HepG2 (cell line): ENCODE measurements at regions not wholly inside any gene's neighbourhood (a gene's known extent, or its start where the extent isn't known, plus 50 kb on each side); places are given as distances from the start of the nearest gene placed in this dataset.
A peak's percentile ranks its signal among the peaks of the same experiment; 100 is the strongest.

Experiments used
- ATAC-seq: fragments of 200-7000 bp; cut with Tn5 transposase; 3 replicates; pipeline ENCODE4 v1.9.1; 2020; ENCODE audit warnings: mild to moderate bottlenecking, moderate library complexity
- BruUV-seq: library from RNA; stranded (reverse); fragments of 400-500 nt; replicated peaks from 2 replicates; lab custom pipeline; 2021; lab: Mats Ljungman, UMichigan
- CTCF ChIA-PET: fragments of 300-600 bp; formaldehyde crosslinking; extraction: SDS; loops from one replicate; lab custom pipeline; 2021; ENCODE audit warnings: low total read pairs, inconsistent platforms, low intra/inter-chr PET ratio; lab: Yijun Ruan, JAX
- POLR2A ChIA-PET: fragments of 350-600 bp; sonication (Branson Sonifier 250); formaldehyde crosslinking; loops from one replicate; lab custom pipeline; 2020; ENCODE audit warnings: antibody characterized with exemption, inconsistent platforms; lab: Yijun Ruan, JAX
- DNase-seq: peaks from one replicate; pipeline ENCODE4 v3.0.0-alpha.2; 2015; ENCODE audit warnings: low spot score
- FAIRE-seq: peaks from 3 replicates; lab custom pipeline; 2011; peaks lifted over from hg19 to GRCh38; lab: Jason Lieb, UNC
- H2AFZ ChIP-seq: one replicate; pipeline ENCODE4 v1.6.1; 2011; ENCODE audit warnings: low read length, inconsistent platforms
- H3K27ac ChIP-seq: fragments of 300-600 bp; 3 replicates; pipeline ENCODE4 v1.8.0; 2011; ENCODE audit warnings: mixed run types, mild to moderate bottlenecking, mixed read lengths, low read length, inconsistent platforms; ENCODE audit not compliant: insufficient read depth; ENCODE audit errors: extremely low read length
- H3K27me3 ChIP-seq, 2 experiments: fragments of 200-600 bp in 1 of 2; 2 replicates in 1 of 2; 3 replicates in 1 of 2; pipeline versions ENCODE4 v1.6.0 to v1.8.0; 2011; ENCODE audit warnings: low read length in 2 of 2, mild to moderate bottlenecking in 2 of 2, moderate library complexity in 2 of 2, inconsistent platforms in 1 of 2; ENCODE audit not compliant: insufficient read depth in 2 of 2, control insufficient read depth in 1 of 2
- H3K36me3 ChIP-seq, 2 experiments: fragments of 200-600 bp in 1 of 2; replicated peaks in 1 of 2; 2 replicates in 1 of 2; 3 replicates in 1 of 2; pipeline versions ENCODE4 v1.5.1 to v1.8.0; 2011; ENCODE audit warnings: low read length in 2 of 2, inconsistent platforms in 1 of 2; ENCODE audit not compliant: insufficient read depth in 2 of 2, control insufficient read depth in 1 of 2
- H3K4me1 ChIP-seq: 2 replicates; pipeline ENCODE4 v1.5.1; 2012; ENCODE audit warnings: low read length, inconsistent platforms; ENCODE audit not compliant: insufficient read depth
- H3K4me2 ChIP-seq: 2 replicates; pipeline ENCODE4 v1.6.0; 2011; ENCODE audit warnings: low read depth, low read length, inconsistent platforms
- H3K4me3 ChIP-seq, 3 experiments: fragments of 200-600 bp in 1 of 3; sonication (generic), shearing (Covaris generic) in 1 of 3; replicated peaks in 1 of 3; 2 replicates each; pipeline ENCODE4 v1.5.1; 2011 to 2016; ENCODE audit warnings: low read length in 3 of 3, inconsistent platforms in 2 of 3, low read depth in 2 of 3, mild to moderate bottlenecking in 2 of 3, control low read depth in 1 of 3, mixed read lengths in 1 of 3; ENCODE audit not compliant: insufficient read depth in 1 of 3
- H3K79me2 ChIP-seq: one replicate; pipeline ENCODE4 v1.6.1; 2011; ENCODE audit warnings: low read length, inconsistent platforms; ENCODE audit not compliant: insufficient read depth
- H3K9ac ChIP-seq: 2 replicates; pipeline ENCODE4 v1.6.0; 2011; ENCODE audit warnings: mild to moderate bottlenecking, low read depth, low read length, inconsistent platforms; ENCODE audit not compliant: insufficient read depth
- H3K9me3 ChIP-seq: 2 replicates; pipeline ENCODE4 v1.5.1; 2012; ENCODE audit warnings: mild to moderate bottlenecking, low read length
- H4K20me1 ChIP-seq: 2 replicates; pipeline ENCODE4 v1.6.0; 2011; ENCODE audit warnings: inconsistent platforms, mild to moderate bottlenecking, low read length, moderate library complexity; ENCODE audit not compliant: insufficient read depth
- ZNF274 ChIP-seq: sonication (generic); formaldehyde crosslinking; IDR thresholded peaks from 2 replicates; pipeline ENCODE4 v1.5.1; 2020; ENCODE audit warnings: mild to moderate bottlenecking, missing genetic modification reagents
- ZNF468 ChIP-seq: sonication (generic); formaldehyde crosslinking; IDR thresholded peaks from 2 replicates; pipeline ENCODE4 v1.8.0; 2022; ENCODE audit warnings: mild to moderate bottlenecking, moderate library complexity, missing genetic modification reagents
- WGBS: methylation state at CpG from one replicate; pipeline ENCODE4 v1.1.6; 2017; ENCODE audit warnings: low lambda C conversion rate; 5-methylcytosine and 5-hydroxymethylcytosine counted together
- in situ Hi-C: cut with HindIII; loops from 2 replicates; pipeline ENCODE4 v1.10.0; 2017; ENCODE audit warnings: low pct_unique_long_range_greater_than_20kb; ENCODE audit not compliant: extremely low pct_ligation_motif_present
- intact Hi-C: fragments of 100-400 bp; cut with micrococcal nuclease; formaldehyde crosslinking; loops from one replicate; pipeline ENCODE4 v1.10.0; 2022; ENCODE audit not compliant: unreplicated experiment
- TF ChIP-seq, protein P1 (sequence below): fragments of 450-650 bp; IDR thresholded peaks from 2 replicates; pipeline ENCODE4 v1.6.1; 2016

DNA sequence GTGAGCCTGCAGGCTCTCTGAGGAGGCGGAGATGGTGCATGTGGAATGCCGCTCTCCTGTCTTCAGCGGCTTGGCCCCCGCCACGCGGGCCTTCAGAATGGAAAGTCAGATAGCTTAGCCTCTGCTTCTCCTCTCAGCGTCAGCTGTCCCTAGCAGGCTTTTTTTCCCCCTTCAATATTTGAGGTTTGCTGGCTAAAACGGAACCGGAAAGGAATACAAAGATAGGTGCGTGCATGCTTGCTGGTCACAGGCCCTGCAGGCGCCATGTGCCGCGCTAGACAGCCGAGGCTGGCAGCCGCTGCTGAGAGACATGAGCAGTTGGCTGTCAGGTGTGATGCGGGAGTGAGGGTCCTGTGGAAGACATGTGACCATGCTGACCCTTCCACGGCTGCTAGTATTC lies 161.2 kb upstream of the COBL start:
- Histone ChIP-seq H2AFZ (no peak overlapping the region), H3K9ac (no peak overlapping the region), H3K27ac (no peak overlapping the region), H3K27me3 (peaks cover 0 to 1% of the 10 kb centered on the region in 2 experiments; a peak in 1 of 5 replicates), H3K4me1 (peaks cover 18% of the 10 kb centered on the region), H3K36me3 (no peaks in the 10 kb centered on the region), H3K4me3 (no peak overlapping the region), H4K20me1 (no peaks in the 10 kb centered on the region), H3K4me2 (no peak overlapping the region), H3K79me2 (no peaks in the 10 kb centered on the region), H3K9me3 (no peaks in the 10 kb centered on the region)
- DNase-seq = no peak
- intact Hi-C loops (no loop called here), in situ Hi-C loops (no loop called here)
- ChIA-PET CTCF (no interaction called here), POLR2A (no interaction called here)
- 87% methylated on average over 16 of the region's 17 CpGs for WGBS
- TF ChIP-seq, protein P1, sequence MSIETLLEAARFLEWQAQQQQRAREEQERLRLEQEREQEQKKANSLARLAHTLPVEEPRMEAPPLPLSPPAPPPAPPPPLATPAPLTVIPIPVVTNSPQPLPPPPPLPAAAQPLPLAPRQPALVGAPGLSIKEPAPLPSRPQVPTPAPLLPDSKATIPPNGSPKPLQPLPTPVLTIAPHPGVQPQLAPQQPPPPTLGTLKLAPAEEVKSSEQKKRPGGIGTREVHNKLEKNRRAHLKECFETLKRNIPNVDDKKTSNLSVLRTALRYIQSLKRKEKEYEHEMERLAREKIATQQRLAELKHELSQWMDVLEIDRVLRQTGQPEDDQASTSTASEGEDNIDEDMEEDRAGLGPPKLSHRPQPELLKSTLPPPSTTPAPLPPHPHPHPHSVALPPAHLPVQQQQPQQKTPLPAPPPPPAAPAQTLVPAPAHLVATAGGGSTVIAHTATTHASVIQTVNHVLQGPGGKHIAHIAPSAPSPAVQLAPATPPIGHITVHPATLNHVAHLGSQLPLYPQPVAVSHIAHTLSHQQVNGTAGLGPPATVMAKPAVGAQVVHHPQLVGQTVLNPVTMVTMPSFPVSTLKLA = peak; percentile 24; the same call in 1 of the 2 replicates
- no peak for TF ChIP-seq ZNF468 (CRISPR knock-in tag)
- no peak for ATAC-seq
- no peak for FAIRE-seq
- no TSS peak for BruUV-seq

DNA sequence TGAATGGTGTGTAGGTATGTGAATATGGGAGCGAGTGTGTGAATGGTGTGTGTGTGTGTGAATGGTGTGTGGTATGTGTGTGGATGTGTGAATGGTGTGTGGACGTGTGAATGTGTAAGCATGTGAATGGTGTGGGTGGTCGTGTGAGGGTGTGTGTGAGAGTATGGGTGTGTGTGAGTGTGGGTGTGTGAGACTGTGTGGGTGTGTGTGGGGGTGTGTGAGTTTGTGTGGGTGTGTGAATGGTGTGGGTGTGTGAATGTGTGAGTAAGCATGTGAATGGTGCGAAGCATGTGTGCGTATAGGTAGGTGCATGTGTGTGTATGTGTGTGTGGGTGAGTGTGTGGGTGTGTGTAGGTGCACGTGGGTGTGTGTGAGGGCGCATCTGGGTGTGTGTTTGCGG lies 160.7 kb upstream of the COBL start:
- ATAC-seq (no peak), DNase-seq (no peak), FAIRE-seq (no peak)
- in situ Hi-C loops (no loop called here), intact Hi-C loops (no loop called here)
- no peak for TF ChIP-seq ZNF274 (CRISPR knock-in tag)
- TF ChIP-seq, protein P1 = peak; percentile 47; the same call in 1 of the 2 replicates
- H4K20me1 ChIP-seq = no peaks in the 10 kb centered on the region
- peaks cover 0 to 6% of the 10 kb centered on the region in 2 experiments; a peak in 1 of 5 replicates for H3K27me3 ChIP-seq
- no peaks in the 10 kb centered on the region for H3K79me2 ChIP-seq
- no TSS peak for BruUV-seq
- ChIA-PET POLR2A (no interaction called here), CTCF (no interaction called here)
- peaks cover 18% of the 10 kb centered on the region for H3K4me1 ChIP-seq
- H3K9ac ChIP-seq = no peak overlapping the region
- H3K4me2 ChIP-seq = no peak overlapping the region
- no peaks in the 10 kb centered on the region for H3K9me3 ChIP-seq
- WGBS = 61% methylated on average over 8 of the region's 8 CpGs
- H2AFZ ChIP-seq = no peak overlapping the region
- H3K27ac ChIP-seq = no peak overlapping the region
- no peak overlapping the region for H3K4me3 ChIP-seq
- H3K36me3 ChIP-seq = no peaks in the 10 kb centered on the region
